OCI-LY7 (cell line): ENCODE measurements at regions not wholly inside any gene's neighbourhood (a gene's known extent, or its start where the extent isn't known, plus 50 kb on each side); places are given as distances from the start of the nearest gene placed in this dataset.

Source experiments
- BruUV-seq: library from RNA; stranded (reverse); fragments of 400-500 nt; replicated peaks from 2 replicates; lab custom pipeline; 2021; lab: Mats Ljungman, UMichigan
- CTCF ChIA-PET: fragments of 300-600 bp; sonication (Branson Sonifier 250); formaldehyde crosslinking; loops from one replicate; lab custom pipeline; 2022; ENCODE audit warnings: antibody characterized with exemption; ENCODE audit not compliant: unreplicated experiment; lab: Charles Lee
- POLR2A ChIA-PET: fragments of 300-600 bp; sonication (Branson Sonifier 250); formaldehyde crosslinking; loops from one replicate; lab custom pipeline; 2022; ENCODE audit warnings: antibody characterized with exemption; lab: Charles Lee
- DNase-seq: peaks from one replicate; pipeline ENCODE4 v3.0.0-alpha.2; 2015; ENCODE audit warnings: low spot score
- H2AFZ ChIP-seq: fragments of 200-600 bp; sonication (generic), shearing (Covaris generic); 2 replicates; pipeline ENCODE4 v1.6.1; 2014; ENCODE audit warnings: mild to moderate bottlenecking, antibody characterized with exemption, low read length, moderate library complexity
- H3K27ac ChIP-seq: fragments of 200-600 bp; sonication (generic); 2 replicates; pipeline ENCODE4 v1.5.1; 2014; ENCODE audit warnings: mixed run types, low read depth, mild to moderate bottlenecking, moderate library complexity, low read length, inconsistent platforms; ENCODE audit not compliant: poor library complexity, severe bottlenecking
- H3K36me3 ChIP-seq: fragments of 200-600 bp; sonication (generic); 2 replicates; pipeline ENCODE4 v1.6.1; 2014; ENCODE audit warnings: mild to moderate bottlenecking, antibody characterized with exemption, low read length, moderate library complexity, mixed read lengths; ENCODE audit not compliant: insufficient read depth
- H3K4me1 ChIP-seq: fragments of 200-600 bp; sonication (generic); 2 replicates; pipeline ENCODE4 v1.5.1; 2014; ENCODE audit warnings: mild to moderate bottlenecking, low read length; ENCODE audit not compliant: insufficient read depth, poor library complexity, severe bottlenecking
- H3K4me2 ChIP-seq: fragments of 200-600 bp; sonication (generic); 2 replicates; pipeline ENCODE4 v1.6.1; 2014; ENCODE audit warnings: mild to moderate bottlenecking, low read length
- H3K4me3 ChIP-seq: fragments of 200-600 bp; sonication (generic); 2 replicates; pipeline ENCODE4 v1.5.1; 2014; ENCODE audit warnings: mild to moderate bottlenecking, low read depth, low read length; ENCODE audit not compliant: poor library complexity, severe bottlenecking
- H3K79me2 ChIP-seq: fragments of 200-600 bp; sonication (generic); 2 replicates; pipeline ENCODE4 v1.6.1; 2016; ENCODE audit warnings: low read depth, mild to moderate bottlenecking, low read length, moderate library complexity, mixed read lengths; ENCODE audit not compliant: insufficient read depth
- H3K9me2 ChIP-seq: fragments of 200-600 bp; sonication (generic); 2 replicates; pipeline ENCODE4 v1.6.1; 2016; ENCODE audit warnings: mild to moderate bottlenecking, low read length, mixed read lengths; ENCODE audit not compliant: insufficient read depth
- H3K9me3 ChIP-seq: fragments of 200-600 bp; sonication (generic); 2 replicates; pipeline ENCODE4 v1.6.1; 2014; ENCODE audit warnings: mild to moderate bottlenecking, mixed run types, low read length, mixed read lengths
- H4K20me1 ChIP-seq: fragments of 200-600 bp; sonication (generic); 2 replicates; pipeline ENCODE4 v1.6.1; 2014; ENCODE audit warnings: mild to moderate bottlenecking, antibody characterized with exemption, low read length, moderate library complexity, mixed read lengths; ENCODE audit not compliant: insufficient read depth
- CTCF ChIP-seq: fragments of 200-600 bp; sonication (generic); conservative IDR thresholded peaks from 2 replicates; pipeline ENCODE4 v1.5.1; 2014; ENCODE audit warnings: mild to moderate bottlenecking, antibody characterized with exemption, low read length, moderate library complexity, mixed read lengths
- EZH2phosphoT487 ChIP-seq: fragments of 200-600 bp; sonication (generic); IDR thresholded peaks from 2 replicates; pipeline ENCODE4 v1.6.1; 2018; ENCODE audit warnings: low read depth, borderline replicate concordance, mild to moderate bottlenecking, mixed run types, antibody characterized with exemption, low read length, moderate library complexity, mixed read lengths
- intact Hi-C: fragments of 100-400 bp; cut with micrococcal nuclease; formaldehyde crosslinking; loops from one replicate; pipeline ENCODE4 v1.10.0; 2022; ENCODE audit not compliant: unreplicated experiment

- no peaks in the 10 kb centered on the region for H4K20me1 ChIP-seq
- no peaks in the 10 kb centered on the region for H3K79me2 ChIP-seq
- intact Hi-C loops: no loop called here
- POLR2A ChIA-PET: interaction anchor here (0.6 to 0.9 kb wide), 4 partner anchors 25 to 479 kb away, joined by 3 to 6 read pairs (median 5); no protein-coding TSS in a partner anchor
- no peak for DNase-seq
- no peak overlapping the region for H2AFZ ChIP-seq
- H3K4me3 ChIP-seq: no peak overlapping the region
- CTCF ChIA-PET: no interaction called here
- H3K9me2 ChIP-seq: no peaks in the 10 kb centered on the region
- H3K27ac ChIP-seq: no peak overlapping the region
- no peak overlapping the region for H3K4me2 ChIP-seq
- H3K9me3 ChIP-seq: no peaks in the 10 kb centered on the region
- BruUV-seq: no TSS peak
- TF ChIP-seq CTCF (no peak), EZH2phosphoT487 (no peak)
- H3K4me1 ChIP-seq: no peaks in the 10 kb centered on the region
- H3K36me3 ChIP-seq: no peaks in the 10 kb centered on the region
Observed at GRCh38 chr17:13787636-13788035, 185.9 kb upstream of the HS3ST3A1 start.

GRCh38 chr17:13788385-13788784 lies 186.7 kb upstream of the HS3ST3A1 start:
- Histone ChIP-seq H3K79me2 (no peaks in the 10 kb centered on the region), H3K36me3 (no peaks in the 10 kb centered on the region), H3K4me1 (no peaks in the 10 kb centered on the region), H3K9me3 (no peaks in the 10 kb centered on the region), H3K9me2 (no peaks in the 10 kb centered on the region), H4K20me1 (no peaks in the 10 kb centered on the region), H3K4me2 (no peak overlapping the region), H3K4me3 (no peak overlapping the region), H2AFZ (no peak overlapping the region), H3K27ac (no peak overlapping the region)
- no TSS peak for BruUV-seq
- DNase-seq: no peak
- POLR2A ChIA-PET: no interaction called here
- no peak for TF ChIP-seq CTCF
- TF ChIP-seq EZH2phosphoT487: no peak
- CTCF ChIA-PET: no interaction called here
- intact Hi-C loops: no loop called here

GRCh38 chr17:13792314-13792713 lies 190.6 kb upstream of the HS3ST3A1 start:
- no peaks in the 10 kb centered on the region for H3K4me1 ChIP-seq
- no peaks in the 10 kb centered on the region for H3K79me2 ChIP-seq
- intact Hi-C loops: no loop called here
- H2AFZ ChIP-seq: no peak overlapping the region
- no peaks in the 10 kb centered on the region for H4K20me1 ChIP-seq
- TF ChIP-seq EZH2phosphoT487: no peak
- H3K4me3 ChIP-seq: no peak overlapping the region
- no TSS peak for BruUV-seq
- POLR2A ChIA-PET: no interaction called here
- no peak overlapping the region for H3K27ac ChIP-seq
- DNase-seq: no peak
- H3K9me2 ChIP-seq: no peaks in the 10 kb centered on the region
- H3K36me3 ChIP-seq: no peaks in the 10 kb centered on the region
- CTCF ChIA-PET: interaction anchor here (0.6 kb wide), 1 partner anchor 105 kb away, joined by 3 read pairs; no protein-coding TSS in a partner anchor
- no peaks in the 10 kb centered on the region for H3K9me3 ChIP-seq
- H3K4me2 ChIP-seq: no peak overlapping the region
